Astrocyte (in vitro differentiated cells and primary cell): ENCODE measurements at regions not wholly inside any gene's neighbourhood (a gene's known extent, or its start where the extent isn't known, plus 50 kb on each side); places are given as distances from the start of the nearest gene placed in this dataset.

Source experiments
- DNase-seq: peaks from one replicate; pipeline ENCODE4 v3.0.0-alpha.2; 2010; ENCODE audit warnings: low read depth
- FAIRE-seq: peaks from 2 replicates; lab custom pipeline; 2011; peaks lifted over from hg19 to GRCh38; lab: Jason Lieb, UNC
- H2AFZ ChIP-seq: 2 replicates; pipeline ENCODE4 v1.6.0; 2012; ENCODE audit warnings: low read depth, low read length, inconsistent platforms
- H3K27ac ChIP-seq: 2 replicates; pipeline ENCODE4 v1.5.1; 2011; ENCODE audit warnings: low read depth, low read length, inconsistent platforms
- H3K27me3 ChIP-seq: 2 replicates; pipeline ENCODE4 v1.6.0; 2011; ENCODE audit warnings: low read length, inconsistent platforms; ENCODE audit not compliant: insufficient read depth
- H3K36me3 ChIP-seq: 2 replicates; pipeline ENCODE4 v1.5.1; 2011; ENCODE audit warnings: low read length, inconsistent platforms; ENCODE audit not compliant: insufficient read depth
- H3K4me1 ChIP-seq: 2 replicates; pipeline ENCODE4 v1.5.1; 2011; ENCODE audit warnings: low read length, inconsistent platforms; ENCODE audit not compliant: insufficient read depth
- H3K4me2 ChIP-seq: 2 replicates; pipeline ENCODE4 v1.6.0; 2012; ENCODE audit warnings: low read length, inconsistent platforms
- H3K4me3 ChIP-seq: 2 replicates; pipeline ENCODE4 v1.5.1; 2011; ENCODE audit warnings: low read depth, mild to moderate bottlenecking, low read length, inconsistent platforms; ENCODE audit not compliant: insufficient read depth
- H3K79me2 ChIP-seq: 2 replicates; pipeline ENCODE4 v1.6.0; 2012; ENCODE audit warnings: mild to moderate bottlenecking, low read length, inconsistent platforms; ENCODE audit not compliant: insufficient read depth
- H3K9ac ChIP-seq: 2 replicates; pipeline ENCODE4 v1.6.0; 2012; ENCODE audit warnings: mild to moderate bottlenecking, low read length, inconsistent platforms
- H3K9me3 ChIP-seq: 2 replicates; pipeline ENCODE4 v1.5.1; 2012; ENCODE audit warnings: low read depth, mild to moderate bottlenecking, low read length, inconsistent platforms; ENCODE audit not compliant: insufficient read depth
- H4K20me1 ChIP-seq: 2 replicates; pipeline ENCODE4 v1.6.0; 2012; ENCODE audit warnings: low read length, inconsistent platforms; ENCODE audit not compliant: insufficient read depth
- H3K27ac Mint-ChIP-seq: one replicate; pipeline ENCODE4 v1.8.0; 2021; ENCODE audit warnings: mild to moderate bottlenecking, mixed read lengths; ENCODE audit not compliant: unreplicated experiment
- H3K27me3 Mint-ChIP-seq: one replicate; pipeline ENCODE4 v1.8.0; 2021; ENCODE audit warnings: low read depth, mixed read lengths; ENCODE audit not compliant: unreplicated experiment
- H3K36me3 Mint-ChIP-seq: one replicate; pipeline ENCODE4 v1.8.0; 2021; ENCODE audit warnings: low read depth, mixed read lengths; ENCODE audit not compliant: unreplicated experiment
- H3K4me1 Mint-ChIP-seq: one replicate; pipeline ENCODE4 v1.8.0; 2021; ENCODE audit warnings: low read depth, mixed read lengths; ENCODE audit not compliant: unreplicated experiment
- H3K4me3 Mint-ChIP-seq: one replicate; pipeline ENCODE4 v1.8.0; 2021; ENCODE audit warnings: mild to moderate bottlenecking, moderate library complexity, mixed read lengths; ENCODE audit not compliant: unreplicated experiment
- H3K9me3 Mint-ChIP-seq: one replicate; pipeline ENCODE4 v1.8.0; 2021; ENCODE audit warnings: mild to moderate bottlenecking, mixed read lengths; ENCODE audit not compliant: unreplicated experiment
- EZH2 ChIP-seq: IDR thresholded peaks from 2 replicates; pipeline ENCODE4 v1.6.1; 2012; ENCODE audit warnings: mild to moderate bottlenecking, low read length, inconsistent platforms; ENCODE audit not compliant: insufficient read depth
- TF ChIP-seq, protein P1 (sequence below): IDR thresholded peaks from 2 replicates; pipeline ENCODE4 v1.5.1; 2011; ENCODE audit warnings: low read depth, mild to moderate bottlenecking, inconsistent platforms, low read length, moderate library complexity; ENCODE audit not compliant: insufficient read depth

DNA sequence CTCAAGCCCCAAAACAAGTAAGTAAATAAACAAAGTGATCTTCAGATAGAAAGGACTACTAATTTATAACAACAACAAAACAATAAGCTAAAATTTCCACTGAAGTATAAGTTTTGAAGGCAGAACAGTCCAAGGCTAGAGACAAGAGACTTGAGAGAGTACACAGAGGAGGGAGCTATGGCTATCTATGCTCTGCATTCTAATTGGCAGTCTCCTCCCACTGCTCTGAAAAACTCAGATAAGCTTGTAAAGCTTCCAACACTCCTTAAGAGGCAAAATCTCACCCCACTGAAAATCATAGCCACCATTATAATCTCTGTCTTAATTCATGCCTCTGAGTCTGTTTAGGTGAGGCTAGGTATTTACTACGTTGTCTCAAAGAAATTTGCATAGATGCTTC lies 714.6 kb upstream of the LRATD1 start:
- Histone ChIP-seq H3K27me3 (no peaks in the 10 kb centered on the region), H4K20me1 (no peaks in the 10 kb centered on the region), H3K9ac (no peak overlapping the region), H3K4me2 (no peak overlapping the region), H3K4me1 (peaks cover 3% of the 10 kb centered on the region), H2AFZ (no peak overlapping the region), H3K27ac (no peak overlapping the region), H3K79me2 (no peaks in the 10 kb centered on the region), H3K36me3 (no peaks in the 10 kb centered on the region), H3K9me3 (no peaks in the 10 kb centered on the region), H3K4me3 (no peak overlapping the region)
- Mint-ChIP-seq H3K4me3 (no peak overlapping the region), H3K9me3 (peaks cover 2% of the 10 kb centered on the region), H3K27me3 (no peaks in the 10 kb centered on the region), H3K36me3 (no peaks in the 10 kb centered on the region), H3K27ac (no peak overlapping the region), H3K4me1 (peaks cover 7% of the 10 kb centered on the region)
- TF ChIP-seq, protein P1, sequence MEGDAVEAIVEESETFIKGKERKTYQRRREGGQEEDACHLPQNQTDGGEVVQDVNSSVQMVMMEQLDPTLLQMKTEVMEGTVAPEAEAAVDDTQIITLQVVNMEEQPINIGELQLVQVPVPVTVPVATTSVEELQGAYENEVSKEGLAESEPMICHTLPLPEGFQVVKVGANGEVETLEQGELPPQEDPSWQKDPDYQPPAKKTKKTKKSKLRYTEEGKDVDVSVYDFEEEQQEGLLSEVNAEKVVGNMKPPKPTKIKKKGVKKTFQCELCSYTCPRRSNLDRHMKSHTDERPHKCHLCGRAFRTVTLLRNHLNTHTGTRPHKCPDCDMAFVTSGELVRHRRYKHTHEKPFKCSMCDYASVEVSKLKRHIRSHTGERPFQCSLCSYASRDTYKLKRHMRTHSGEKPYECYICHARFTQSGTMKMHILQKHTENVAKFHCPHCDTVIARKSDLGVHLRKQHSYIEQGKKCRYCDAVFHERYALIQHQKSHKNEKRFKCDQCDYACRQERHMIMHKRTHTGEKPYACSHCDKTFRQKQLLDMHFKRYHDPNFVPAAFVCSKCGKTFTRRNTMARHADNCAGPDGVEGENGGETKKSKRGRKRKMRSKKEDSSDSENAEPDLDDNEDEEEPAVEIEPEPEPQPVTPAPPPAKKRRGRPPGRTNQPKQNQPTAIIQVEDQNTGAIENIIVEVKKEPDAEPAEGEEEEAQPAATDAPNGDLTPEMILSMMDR = no peak
- no peak for TF ChIP-seq EZH2
- DNase-seq (no peak), FAIRE-seq (no peak)

DNA sequence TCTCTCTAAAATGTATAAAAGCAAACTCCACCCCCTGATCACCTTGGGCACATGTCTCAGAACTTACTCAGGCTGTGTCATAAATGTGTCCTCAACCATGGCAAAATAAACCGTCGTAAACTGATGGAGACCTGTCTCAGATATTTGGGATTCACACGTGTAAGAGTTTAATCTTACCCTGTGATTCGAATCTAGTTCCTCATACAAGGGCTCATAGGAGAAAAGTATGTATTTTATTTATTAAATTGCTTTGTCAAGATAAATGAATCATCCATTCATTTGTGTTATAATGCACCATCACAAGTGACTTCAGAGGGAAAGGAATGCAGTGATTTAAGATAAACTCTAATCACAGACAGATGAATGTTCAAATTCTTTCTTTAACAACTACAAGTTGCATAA lies 712.5 kb upstream of the LRATD1 start:
- no peaks in the 10 kb centered on the region for H3K27me3 Mint-ChIP-seq
- H3K36me3 ChIP-seq = no peaks in the 10 kb centered on the region
- no peak overlapping the region for H3K9ac ChIP-seq
- peaks cover 7% of the 10 kb centered on the region for H3K4me1 Mint-ChIP-seq
- H3K4me1 ChIP-seq = peaks cover 3% of the 10 kb centered on the region
- no peak overlapping the region for H3K4me3 Mint-ChIP-seq
- no peak for FAIRE-seq
- no peaks in the 10 kb centered on the region for H4K20me1 ChIP-seq
- no peak overlapping the region for H3K4me3 ChIP-seq
- no peaks in the 10 kb centered on the region for H3K79me2 ChIP-seq
- TF ChIP-seq, protein P1 = no peak
- no peak for TF ChIP-seq EZH2
- DNase-seq = peak; percentile 70
- peak overlapping the region; percentile 33 for H3K4me2 ChIP-seq
- H3K36me3 Mint-ChIP-seq = no peaks in the 10 kb centered on the region
- H3K9me3 ChIP-seq = no peaks in the 10 kb centered on the region
- no peaks in the 10 kb centered on the region for H3K27me3 ChIP-seq
- H3K27ac ChIP-seq = no peak overlapping the region
- no peak overlapping the region for H2AFZ ChIP-seq
- H3K27ac Mint-ChIP-seq = no peak overlapping the region
- peaks cover 2% of the 10 kb centered on the region for H3K9me3 Mint-ChIP-seq

DNA sequence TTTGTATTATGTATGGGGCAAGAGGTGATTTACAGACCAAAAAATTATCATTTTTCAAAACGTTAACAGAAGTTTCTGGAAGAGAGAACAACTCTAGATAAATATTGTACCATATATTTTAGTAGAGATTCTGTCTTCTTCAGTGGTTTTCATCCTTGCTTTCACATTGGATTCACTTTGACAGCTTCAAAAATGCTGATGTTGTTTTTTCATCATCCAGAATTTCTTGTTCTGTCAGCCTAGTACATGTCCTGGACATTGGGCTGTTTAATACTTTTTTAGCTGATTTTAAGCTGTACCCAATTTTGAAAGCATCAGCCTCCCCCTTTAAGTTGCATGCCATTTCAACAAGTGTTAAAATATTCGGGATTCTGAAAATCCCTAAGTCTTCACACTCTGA lies 711.3 kb upstream of the LRATD1 start:
- Mint-ChIP-seq H3K4me3 (no peak overlapping the region), H3K9me3 (peaks cover 2% of the 10 kb centered on the region), H3K27me3 (no peaks in the 10 kb centered on the region), H3K27ac (no peak overlapping the region), H3K4me1 (peaks cover 7% of the 10 kb centered on the region), H3K36me3 (no peaks in the 10 kb centered on the region)
- no peak for FAIRE-seq
- no peaks in the 10 kb centered on the region for H3K27me3 ChIP-seq
- no peaks in the 10 kb centered on the region for H4K20me1 ChIP-seq
- peaks cover 3% of the 10 kb centered on the region for H3K4me1 ChIP-seq
- TF ChIP-seq EZH2 = no peak
- TF ChIP-seq, protein P1 = no peak
- H3K36me3 ChIP-seq = no peaks in the 10 kb centered on the region
- no peak for DNase-seq
- no peak overlapping the region for H3K27ac ChIP-seq
- H3K9me3 ChIP-seq = no peaks in the 10 kb centered on the region
- no peak overlapping the region for H3K4me3 ChIP-seq
- no peak overlapping the region for H2AFZ ChIP-seq
- no peak overlapping the region for H3K4me2 ChIP-seq
- H3K79me2 ChIP-seq = no peaks in the 10 kb centered on the region
- no peak overlapping the region for H3K9ac ChIP-seq
